ENCODE measurements at regions not wholly inside any gene's neighbourhood (a gene's known extent, or its start where the extent isn't known, plus 50 kb on each side); places are given as distances from the start of the nearest gene placed in this dataset.
A peak's percentile ranks its signal among the peaks of the same experiment; 100 is the strongest.

DNA sequence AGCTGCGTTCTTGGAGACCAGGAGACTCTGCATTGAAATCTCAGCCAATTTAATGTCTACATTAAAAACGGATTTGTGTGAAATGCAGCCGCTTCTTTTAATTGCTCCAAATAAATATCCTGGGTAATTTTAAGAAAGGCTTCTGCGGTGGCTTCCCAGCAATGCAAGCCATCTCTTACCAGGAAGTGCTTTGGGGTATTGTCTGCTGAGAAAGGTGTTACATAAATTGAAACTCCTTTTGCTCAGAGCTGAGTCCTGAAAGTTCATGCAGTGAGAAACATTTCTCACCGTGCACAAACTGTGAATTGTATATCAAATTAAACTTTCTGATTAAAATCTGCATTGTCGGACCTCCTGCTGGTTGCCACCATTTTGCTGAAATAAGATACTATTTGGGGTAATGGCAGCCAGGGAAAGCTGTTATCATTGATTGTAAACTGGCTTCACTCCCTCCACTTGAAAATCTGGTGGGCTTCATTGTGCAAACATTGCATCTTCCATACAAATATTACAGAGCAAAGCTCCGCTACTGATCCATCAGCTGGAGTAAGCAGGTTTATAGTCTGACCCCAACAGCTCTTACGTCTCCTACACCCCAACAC lies 59.5 kb downstream of the ZIC5 start:
- Histone ChIP-seq H3K36me3 (no peaks in the 10 kb centered on the region), H3K4me3 (no peak overlapping the region), H3K4me1 (no peaks in the 10 kb centered on the region), H3K9me3 (no peaks in the 10 kb centered on the region), H3K27ac (no peak overlapping the region), H3K27me3 (peaks cover 25% of the 10 kb centered on the region)
- no peak for ATAC-seq
- no peak for DNase-seq
- TF ChIP-seq, protein P1, sequence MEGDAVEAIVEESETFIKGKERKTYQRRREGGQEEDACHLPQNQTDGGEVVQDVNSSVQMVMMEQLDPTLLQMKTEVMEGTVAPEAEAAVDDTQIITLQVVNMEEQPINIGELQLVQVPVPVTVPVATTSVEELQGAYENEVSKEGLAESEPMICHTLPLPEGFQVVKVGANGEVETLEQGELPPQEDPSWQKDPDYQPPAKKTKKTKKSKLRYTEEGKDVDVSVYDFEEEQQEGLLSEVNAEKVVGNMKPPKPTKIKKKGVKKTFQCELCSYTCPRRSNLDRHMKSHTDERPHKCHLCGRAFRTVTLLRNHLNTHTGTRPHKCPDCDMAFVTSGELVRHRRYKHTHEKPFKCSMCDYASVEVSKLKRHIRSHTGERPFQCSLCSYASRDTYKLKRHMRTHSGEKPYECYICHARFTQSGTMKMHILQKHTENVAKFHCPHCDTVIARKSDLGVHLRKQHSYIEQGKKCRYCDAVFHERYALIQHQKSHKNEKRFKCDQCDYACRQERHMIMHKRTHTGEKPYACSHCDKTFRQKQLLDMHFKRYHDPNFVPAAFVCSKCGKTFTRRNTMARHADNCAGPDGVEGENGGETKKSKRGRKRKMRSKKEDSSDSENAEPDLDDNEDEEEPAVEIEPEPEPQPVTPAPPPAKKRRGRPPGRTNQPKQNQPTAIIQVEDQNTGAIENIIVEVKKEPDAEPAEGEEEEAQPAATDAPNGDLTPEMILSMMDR (IDR thresholded peaks at IDR 0.05), result no peak
- intact Hi-C loops (cut with DNase I), result no loop called here

DNA sequence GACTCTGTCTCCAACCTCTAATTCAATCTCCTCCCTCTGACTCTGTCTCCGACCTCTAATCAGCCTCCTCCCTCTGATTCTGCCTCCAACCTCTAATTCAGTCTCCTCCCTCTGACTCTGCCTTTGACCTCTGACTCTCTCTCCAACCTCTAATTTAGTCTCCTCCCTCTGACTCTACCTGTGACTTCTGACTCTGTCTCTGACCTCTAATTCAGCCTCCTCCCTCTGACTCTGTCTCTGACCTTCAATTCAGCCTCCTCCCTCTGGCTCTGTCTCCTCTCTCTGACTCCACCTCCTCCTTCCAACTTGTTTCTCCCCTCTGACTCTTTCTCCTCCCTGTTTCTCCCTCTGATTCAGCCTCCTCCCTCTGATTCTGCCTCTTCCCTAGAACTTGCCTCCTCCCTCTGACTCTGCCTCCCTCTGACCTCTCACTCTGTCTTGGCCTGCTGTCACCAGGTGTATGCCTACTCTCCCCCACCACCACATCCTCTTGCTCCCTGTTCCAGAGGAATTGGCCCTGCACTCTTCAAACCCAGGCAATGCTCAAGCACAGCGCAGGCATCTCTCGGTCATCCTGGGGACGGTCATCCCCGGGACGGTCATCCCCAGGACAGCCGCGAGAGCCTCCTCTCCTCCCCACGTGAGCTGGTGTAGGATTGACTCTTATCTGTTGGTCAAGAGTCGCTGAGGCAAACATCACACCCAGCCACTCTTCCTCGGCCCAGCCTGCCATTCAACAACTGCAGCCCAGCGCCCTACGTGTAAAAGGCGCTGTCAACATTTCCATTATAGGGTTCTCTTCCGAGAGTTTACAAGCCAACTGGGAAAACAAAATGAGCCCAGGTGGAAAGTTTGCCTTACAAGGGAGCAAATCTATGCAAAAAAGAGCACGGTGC lies 60.2 kb downstream of the ZIC5 start:
- ATAC-seq (no peak), DNase-seq (no peak)
- H3K36me3 ChIP-seq, result no peaks in the 10 kb centered on the region
- intact Hi-C loops (cut with DNase I), result no loop called here
- H3K27me3 ChIP-seq, result peaks cover 33% of the 10 kb centered on the region
- TF ChIP-seq, protein P1 (IDR thresholded peaks at IDR 0.05), result no peak
- no peak overlapping the region for H3K27ac ChIP-seq
- no peaks in the 10 kb centered on the region for H3K4me1 ChIP-seq
- no peaks in the 10 kb centered on the region for H3K9me3 ChIP-seq
- H3K4me3 ChIP-seq, result no peak overlapping the region

DNA sequence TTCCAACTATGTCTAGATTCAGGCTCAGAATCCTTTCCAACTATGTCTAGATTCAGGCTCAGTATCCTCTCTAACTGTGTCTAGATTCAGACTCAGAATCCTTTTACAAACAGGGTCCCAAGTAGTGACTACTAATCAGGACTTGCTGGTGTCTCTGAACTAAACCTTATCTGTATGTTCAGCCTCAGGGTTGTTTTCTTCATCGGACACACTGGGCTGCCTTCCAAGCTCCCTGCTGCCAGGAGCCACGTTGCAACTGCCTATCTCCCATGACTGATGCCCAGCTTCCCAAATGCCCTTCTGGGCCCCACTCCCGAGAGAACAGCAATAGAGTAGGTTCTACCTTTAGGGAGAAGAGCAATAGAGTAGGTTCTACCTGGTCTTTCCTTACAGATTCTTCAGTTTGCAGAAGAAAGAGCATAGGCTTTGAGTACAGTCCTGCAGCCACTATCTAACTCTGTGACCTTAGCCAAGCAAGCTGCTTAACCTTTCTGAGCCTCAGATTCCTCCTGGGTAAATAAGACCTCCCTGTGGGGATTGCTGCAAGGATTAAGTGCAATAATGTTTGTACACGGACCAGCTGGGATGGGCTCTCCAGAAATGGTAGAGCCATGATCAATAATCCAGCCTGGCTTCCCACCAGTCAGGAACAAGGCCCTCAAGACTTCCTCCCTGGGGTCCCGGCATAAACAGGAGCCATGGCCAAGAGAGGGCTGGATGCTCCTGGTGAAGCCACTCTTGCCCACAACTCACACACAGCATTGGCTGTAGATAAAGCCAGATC lies 61.5 kb downstream of the ZIC5 start:
- TF ChIP-seq, protein P1 (IDR thresholded peaks at IDR 0.05), result no peak
- Histone ChIP-seq H3K27ac (no peak overlapping the region), H3K27me3 (peaks cover 27% of the 10 kb centered on the region), H3K9me3 (no peaks in the 10 kb centered on the region), H3K4me3 (no peak overlapping the region), H3K4me1 (no peaks in the 10 kb centered on the region), H3K36me3 (no peaks in the 10 kb centered on the region)
- ATAC-seq (no peak), DNase-seq (no peak)
- intact Hi-C loops (cut with DNase I), result no loop called here

DNA sequence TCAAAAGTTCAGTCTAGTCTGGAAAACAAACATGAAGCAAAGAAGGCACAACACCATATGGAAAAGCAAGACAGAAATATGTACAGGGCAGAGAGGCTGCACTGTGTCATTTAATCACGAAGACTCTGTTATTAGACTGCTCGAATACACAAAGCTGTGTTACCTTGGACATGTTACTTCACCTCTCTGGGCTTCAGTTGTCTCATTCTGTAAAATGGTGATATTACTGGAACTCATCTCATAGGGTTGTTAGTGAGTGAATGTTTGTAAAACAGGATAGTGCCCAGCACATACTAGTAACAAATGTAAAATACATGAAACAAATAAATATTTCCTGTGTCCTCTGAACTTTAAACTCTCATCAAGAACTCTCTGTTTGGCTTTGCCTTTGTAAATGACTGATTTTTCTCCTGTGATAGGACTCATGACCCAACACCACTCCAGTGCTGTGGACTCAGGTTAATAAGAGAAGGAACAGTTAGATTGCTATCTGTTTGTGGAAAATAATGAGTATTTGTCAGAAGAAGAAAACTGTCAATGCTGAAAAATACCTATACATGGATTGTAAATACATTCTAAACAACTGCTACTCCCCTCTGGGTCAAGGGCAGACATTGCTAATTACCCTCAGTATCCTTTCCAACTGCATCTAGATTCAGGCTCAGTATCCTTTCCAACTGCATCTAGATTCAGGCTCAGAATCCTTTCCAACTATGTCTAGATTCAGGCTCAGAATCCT lies 62.3 kb downstream of the ZIC5 start:
- DNase-seq (no peak), ATAC-seq (no peak)
- no peak overlapping the region for H3K4me3 ChIP-seq
- no peaks in the 10 kb centered on the region for H3K4me1 ChIP-seq
- H3K36me3 ChIP-seq, result no peaks in the 10 kb centered on the region
- intact Hi-C loops (cut with DNase I), result no loop called here
- no peaks in the 10 kb centered on the region for H3K9me3 ChIP-seq
- H3K27ac ChIP-seq, result no peak overlapping the region
- peaks cover 33% of the 10 kb centered on the region for H3K27me3 ChIP-seq
- TF ChIP-seq, protein P1 (IDR thresholded peaks at IDR 0.05), result no peak

DNA sequence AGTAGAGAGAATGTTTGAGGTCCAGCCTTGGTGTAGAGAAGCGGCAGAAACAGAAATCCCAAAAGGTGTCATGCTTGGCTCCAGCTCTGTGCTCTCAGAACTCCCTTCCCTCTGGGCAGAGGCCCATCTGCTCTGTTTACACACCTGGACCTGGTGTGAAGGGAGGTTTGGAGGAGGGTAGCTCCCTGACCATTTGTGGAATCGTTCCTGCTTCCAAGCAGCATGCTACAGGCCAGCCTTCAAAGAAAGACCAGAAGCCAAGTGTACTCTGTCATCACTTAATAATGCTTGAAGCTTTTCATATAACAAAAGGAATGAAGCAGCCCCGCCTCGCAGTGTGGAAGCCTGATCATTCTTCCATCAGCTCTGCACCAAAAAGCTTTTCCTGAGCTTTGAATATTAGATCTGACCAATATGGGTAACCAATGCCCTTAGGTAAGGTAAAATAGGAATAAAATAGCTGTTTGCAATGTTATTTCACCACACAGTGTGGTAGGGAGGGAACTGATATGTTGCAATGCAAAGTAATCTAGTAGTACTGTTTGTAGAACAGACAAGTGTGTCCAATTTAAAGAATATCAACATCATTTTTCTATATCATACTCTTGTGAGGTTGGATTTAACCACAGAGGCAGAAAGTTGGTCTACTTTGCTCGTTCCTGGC lies 63.3 kb downstream of the ZIC5 start:
- Histone ChIP-seq H3K27me3 (peaks cover 33% of the 10 kb centered on the region), H3K4me1 (no peaks in the 10 kb centered on the region), H3K9me3 (no peaks in the 10 kb centered on the region), H3K4me3 (no peak overlapping the region), H3K27ac (no peak overlapping the region), H3K36me3 (no peaks in the 10 kb centered on the region)
- ATAC-seq (peak; percentile 65), DNase-seq (no peak)
- intact Hi-C loops (cut with DNase I), result no loop called here
- TF ChIP-seq, protein P1 (IDR thresholded peaks at IDR 0.05), result no peak

Measured in upper lobe of right lung (tissue), 1 donor.